Gastroesophageal sphincter (tissue), 4 donors: ENCODE measurements at regions not wholly inside any gene's neighbourhood (a gene's known extent, or its start where the extent isn't known, plus 50 kb on each side); places are given as distances from the start of the nearest gene placed in this dataset.

ENCODE experiments used
- ATAC-seq: fragments of 150-250 bp; one replicate; pipeline ENCODE4 v1.9.1; 2016; ENCODE audit warnings: mild to moderate bottlenecking, moderate library complexity
- H3K27ac ChIP-seq, 4 donors: fragments of 200-600 bp; sonication (generic) in 3 of 4; 1 replicate in 3 of 4; 2 replicates in 1 of 4; pipeline ENCODE4 v1.5.1; 2016 to 2019
- H3K27me3 ChIP-seq: fragments of 200-600 bp; sonication (generic); one replicate; pipeline ENCODE4 v1.5.1; 2019
- H3K36me3 ChIP-seq, 2 donors: fragments of 200-600 bp; sonication (generic); one replicate each; pipeline ENCODE4 v1.5.1; 2019; ENCODE audit warnings: control low read depth in 1 of 2
- H3K4me1 ChIP-seq, 3 donors: fragments of 200-600 bp; sonication (generic); 1 replicate in 2 of 3; 2 replicates in 1 of 3; pipeline ENCODE4 v1.5.1; 2016 to 2019; ENCODE audit warnings: control low read depth in 2 of 3
- H3K4me3 ChIP-seq, 2 donors: fragments of 200-600 bp; sonication (generic); one replicate each; pipeline ENCODE4 v1.5.1; 2019; ENCODE audit warnings: mild to moderate bottlenecking in 1 of 2, moderate library complexity in 1 of 2
- H3K9me3 ChIP-seq, 3 donors: fragments of 200-600 bp; sonication (generic); one replicate each; pipeline ENCODE4 v1.5.1; 2017 to 2019; ENCODE audit warnings: control low read depth in 2 of 3
- CTCF ChIP-seq, 4 experiments: fragments of 200-600 bp in 2 of 4; fragments of 450-650 bp in 2 of 4; sonication (generic) in 1 of 4; IDR thresholded peaks; one replicate each; pipeline ENCODE4 v1.5.1; 2017 to 2019; ENCODE audit warnings: antibody characterized with exemption in 4 of 4, mild to moderate bottlenecking in 2 of 4, moderate library complexity in 2 of 4
- EP300 ChIP-seq: sonication (generic); formaldehyde crosslinking; IDR thresholded peaks from one replicate; pipeline ENCODE4 v1.6.1; 2017; ENCODE audit warnings: antibody characterized with exemption, mild to moderate bottlenecking
- POLR2A ChIP-seq, 2 donors: fragments of 450-650 bp; IDR thresholded peaks; one replicate each; pipeline ENCODE4 v1.6.1; 2017; ENCODE audit warnings: antibody characterized with exemption in 2 of 2, mild to moderate bottlenecking in 2 of 2, moderate library complexity in 1 of 2
- POLR2AphosphoS5 ChIP-seq: sonication (generic); formaldehyde crosslinking; IDR thresholded peaks from one replicate; pipeline ENCODE4 v1.6.1; 2017; ENCODE audit warnings: antibody characterized with exemption
- WGBS, 2 donors: methylation state at CpG; one replicate each; pipeline ENCODE4 v1.1.5; 2018; ENCODE audit warnings: low coverage in 1 of 2; 5-methylcytosine and 5-hydroxymethylcytosine counted together

- WGBS, 2 donors: 35 to 38% methylated on average over 5 of the region's 5 CpGs
- Histone ChIP-seq H3K27ac (no peak overlapping the region), H3K4me3 (no peak overlapping the region), H3K9me3 (peaks cover 0 to 4% (median 0%) of the 10 kb centered on the region in 3 donors), H3K36me3 (no peaks in the 10 kb centered on the region), H3K4me1 (no peaks in the 10 kb centered on the region), H3K27me3 (no peaks in the 10 kb centered on the region)
- no peak for TF ChIP-seq CTCF (IDR thresholded peaks at IDR 0.05)
- TF ChIP-seq POLR2AphosphoS5: no peak
- no peak for TF ChIP-seq EP300
- TF ChIP-seq POLR2A (IDR thresholded peaks at IDR 0.05): no peak
- no peak for ATAC-seq
Measured at GRCh38 chr6:12543953-12544352, 172.6 kb upstream of the PHACTR1 start.

- TF ChIP-seq EP300 (no peak), POLR2AphosphoS5 (no peak), CTCF (IDR thresholded peaks at IDR 0.05) (no peak), POLR2A (IDR thresholded peaks at IDR 0.05) (no peak)
- Histone ChIP-seq H3K27me3 (no peaks in the 10 kb centered on the region), H3K36me3 (no peaks in the 10 kb centered on the region), H3K9me3 (peaks cover 0 to 4% (median 0%) of the 10 kb centered on the region in 3 donors), H3K4me1 (no peaks in the 10 kb centered on the region), H3K27ac (no peak overlapping the region), H3K4me3 (no peak overlapping the region)
- WGBS, 2 donors: 84 to 86% methylated on average over 2 to 3 of the region's 3 CpGs
- ATAC-seq: no peak
Measured at GRCh38 chr6:12544821-12545565, 171.6 kb upstream of the PHACTR1 start.

GRCh38 chr6:12545619-12546409 lies 170.8 kb upstream of the PHACTR1 start:
- 76 to 90% methylated on average over 2 of the region's 2 CpGs for WGBS, 2 donors
- Histone ChIP-seq H3K4me1 (no peaks in the 10 kb centered on the region), H3K4me3 (no peak overlapping the region), H3K27me3 (no peaks in the 10 kb centered on the region), H3K9me3 (peaks cover 0 to 4% (median 0%) of the 10 kb centered on the region in 3 donors), H3K27ac (no peak overlapping the region), H3K36me3 (no peaks in the 10 kb centered on the region)
- no peak for ATAC-seq
- TF ChIP-seq POLR2A (IDR thresholded peaks at IDR 0.05) (no peak), CTCF (IDR thresholded peaks at IDR 0.05) (no peak), POLR2AphosphoS5 (no peak), EP300 (no peak)

- WGBS, 2 donors: 56 to 75% methylated on average over 4 of the region's 4 CpGs
- peak; percentile 80 for ATAC-seq
- TF ChIP-seq CTCF (IDR thresholded peaks at IDR 0.05) (no peak), EP300 (no peak), POLR2A (IDR thresholded peaks at IDR 0.05) (no peak), POLR2AphosphoS5 (no peak)
- H3K4me1 ChIP-seq: no peaks in the 10 kb centered on the region
- H3K9me3 ChIP-seq: peaks cover 0 to 4% (median 0%) of the 10 kb centered on the region in 3 donors
- H3K36me3 ChIP-seq: no peaks in the 10 kb centered on the region
- no peak overlapping the region for H3K4me3 ChIP-seq
- no peak overlapping the region for H3K27ac ChIP-seq
- no peaks in the 10 kb centered on the region for H3K27me3 ChIP-seq
Measured at GRCh38 chr6:12546410-12547002, 170.1 kb upstream of the PHACTR1 start.
